ENCODE measurements at regions not wholly inside any gene's neighbourhood (a gene's known extent, or its start where the extent isn't known, plus 50 kb on each side); places are given as distances from the start of the nearest gene placed in this dataset.
A peak's percentile ranks its signal among the peaks of the same experiment; 100 is the strongest.

DNA sequence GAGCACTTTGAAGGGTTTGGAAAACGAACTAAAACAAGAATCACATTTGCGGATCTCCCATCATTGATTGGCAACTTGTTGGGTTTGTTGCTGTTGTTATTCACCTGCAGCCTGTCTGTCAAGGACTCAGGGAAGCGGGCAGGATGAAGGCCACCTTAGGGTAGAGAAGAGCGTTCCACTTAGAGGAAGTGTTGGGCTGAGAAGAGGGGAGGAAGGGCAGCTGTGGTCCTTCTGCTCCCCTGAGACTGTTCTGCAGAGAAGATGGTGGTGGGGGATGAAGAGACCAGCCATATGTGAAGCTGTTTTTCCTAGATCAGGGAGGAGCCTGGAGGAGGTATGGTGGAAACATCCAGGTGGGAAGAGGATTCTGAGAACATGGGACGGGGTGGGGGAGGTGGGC lies 70.6 kb upstream of the CPEB4 start:
- DNase-seq: no peak
- H3K27ac ChIP-seq (ENCODE audit: low read length): no peak overlapping the region
- WGBS (ENCODE audit: insufficient coverage, low lambda C conversion rate): no CpG with 5 or more reads among the region's 5 CpGs
- no peaks in the 10 kb centered on the region for H3K36me3 ChIP-seq (ENCODE audit: control insufficient read depth, insufficient read depth, low read length)
- H3K27me3 ChIP-seq (ENCODE audit: control insufficient read depth, insufficient read depth, low read length): no peaks in the 10 kb centered on the region
- no peak overlapping the region for H3K4me3 ChIP-seq (ENCODE audit: low read length)
- H3K9me3 ChIP-seq (ENCODE audit: control insufficient read depth, low read depth, low read length): peaks cover 2% of the 10 kb centered on the region
- peaks cover 15% of the 10 kb centered on the region for H3K4me1 ChIP-seq (ENCODE audit: control insufficient read depth, insufficient read depth, low read length)

DNA sequence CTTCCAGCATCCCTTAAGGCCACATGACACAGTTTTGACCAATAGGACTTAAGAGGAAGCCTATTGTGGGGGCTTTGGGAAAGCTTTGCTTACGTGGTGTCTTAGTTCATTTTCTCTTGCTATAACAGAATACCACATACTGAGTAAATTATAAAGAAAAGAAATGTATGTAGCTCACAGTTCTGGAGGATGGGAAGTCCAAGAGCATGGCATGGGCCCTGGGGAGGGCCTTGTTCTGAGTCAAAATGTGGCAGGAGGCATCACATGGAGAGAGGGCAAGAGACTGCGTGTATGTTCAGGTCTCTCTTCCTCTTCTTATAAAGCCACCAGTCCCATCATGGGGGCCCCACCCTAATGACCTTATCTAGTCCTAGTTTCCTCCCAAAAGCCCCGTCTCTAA lies 68.6 kb upstream of the CPEB4 start:
- Histone ChIP-seq H3K9me3 (ENCODE audit: control insufficient read depth, low read depth, low read length) (peaks cover 2% of the 10 kb centered on the region), H3K27me3 (ENCODE audit: control insufficient read depth, insufficient read depth, low read length) (no peaks in the 10 kb centered on the region), H3K4me3 (ENCODE audit: low read length) (no peak overlapping the region), H3K36me3 (ENCODE audit: control insufficient read depth, insufficient read depth, low read length) (no peaks in the 10 kb centered on the region), H3K4me1 (ENCODE audit: control insufficient read depth, insufficient read depth, low read length) (peaks cover 31% of the 10 kb centered on the region), H3K27ac (ENCODE audit: low read length) (no peak overlapping the region)
- DNase-seq: no peak
- no CpG with 5 or more reads among the region's 3 CpGs for WGBS (ENCODE audit: insufficient coverage, low lambda C conversion rate)

DNA sequence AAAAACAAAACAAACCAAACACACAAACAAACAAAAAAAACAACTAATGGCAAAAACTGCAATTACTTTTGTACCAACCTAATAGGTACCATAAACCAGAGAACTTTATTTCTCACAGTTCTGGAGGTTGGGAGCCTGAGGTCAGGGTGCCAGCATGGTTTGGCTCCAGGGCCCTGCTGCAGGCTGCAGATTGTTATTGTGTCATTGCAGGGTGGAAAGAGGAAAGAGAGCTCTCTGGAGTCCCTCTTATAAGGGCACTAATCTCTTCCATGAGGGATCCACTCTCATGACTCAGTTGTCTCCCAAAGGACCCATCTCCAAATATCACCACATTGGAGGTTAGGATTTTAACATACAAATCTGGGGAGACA lies 64.9 kb upstream of the CPEB4 start:
- Histone ChIP-seq H3K4me3 (ENCODE audit: low read length) (no peak overlapping the region), H3K27ac (ENCODE audit: low read length) (peak overlapping the region; percentile 91), H3K27me3 (ENCODE audit: control insufficient read depth, insufficient read depth, low read length) (no peaks in the 10 kb centered on the region), H3K4me1 (ENCODE audit: control insufficient read depth, insufficient read depth, low read length) (peaks cover 58% of the 10 kb centered on the region), H3K36me3 (ENCODE audit: control insufficient read depth, insufficient read depth, low read length) (no peaks in the 10 kb centered on the region), H3K9me3 (ENCODE audit: control insufficient read depth, low read depth, low read length) (peaks cover 10% of the 10 kb centered on the region)
- DNase-seq: no peak

DNA sequence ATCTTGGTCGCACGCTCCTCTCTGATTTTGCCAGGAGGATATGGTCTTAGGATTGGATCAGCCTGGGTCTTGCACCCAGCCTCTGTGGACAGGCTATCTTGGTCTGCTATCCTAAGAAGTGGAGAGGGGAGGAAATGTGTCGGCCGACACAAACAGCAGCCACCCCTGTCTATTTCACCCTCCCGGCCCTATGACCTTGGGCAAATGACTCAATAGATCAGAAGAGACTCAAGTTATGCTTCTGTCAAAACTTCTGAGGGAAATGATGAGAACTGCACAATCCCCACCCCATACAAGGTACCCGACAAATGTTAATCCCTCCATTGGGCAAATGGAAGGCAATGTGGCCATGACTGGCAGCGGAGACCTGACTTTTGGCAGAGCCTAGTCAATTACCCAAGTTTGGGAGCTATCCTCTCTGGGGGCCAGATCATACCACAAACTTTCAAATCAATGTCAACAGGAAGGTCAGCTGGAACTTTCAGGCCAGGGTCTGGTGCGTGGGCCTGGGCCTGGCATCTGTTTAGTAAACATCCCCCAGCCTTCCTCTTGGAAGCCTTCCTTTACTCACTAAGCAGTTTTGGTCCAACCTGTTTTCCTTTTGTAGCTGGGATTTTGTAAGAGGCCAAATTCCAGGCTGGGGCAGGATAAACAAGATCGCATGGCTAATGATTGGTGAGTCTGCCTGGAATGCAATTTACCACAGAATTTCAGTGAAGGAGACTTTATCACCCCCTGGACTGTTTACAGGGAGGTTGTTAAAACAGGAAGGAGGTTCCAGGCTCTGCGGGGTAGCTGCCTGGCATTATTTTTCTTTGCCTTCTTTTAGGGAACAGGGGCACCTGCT lies 64.2 kb upstream of the CPEB4 start:
- H3K4me3 ChIP-seq (ENCODE audit: low read length): no peak overlapping the region
- peaks cover 11% of the 10 kb centered on the region for H3K9me3 ChIP-seq (ENCODE audit: control insufficient read depth, low read depth, low read length)
- no peaks in the 10 kb centered on the region for H3K36me3 ChIP-seq (ENCODE audit: control insufficient read depth, insufficient read depth, low read length)
- WGBS (ENCODE audit: insufficient coverage, low lambda C conversion rate): no CpG with 5 or more reads among the region's 10 CpGs
- no peaks in the 10 kb centered on the region for H3K27me3 ChIP-seq (ENCODE audit: control insufficient read depth, insufficient read depth, low read length)
- H3K4me1 ChIP-seq (ENCODE audit: control insufficient read depth, insufficient read depth, low read length): peaks cover 58% of the 10 kb centered on the region
- peak; percentile 87 to 93 for DNase-seq
- peak overlapping the region; percentile 91 for H3K27ac ChIP-seq (ENCODE audit: low read length)

DNA sequence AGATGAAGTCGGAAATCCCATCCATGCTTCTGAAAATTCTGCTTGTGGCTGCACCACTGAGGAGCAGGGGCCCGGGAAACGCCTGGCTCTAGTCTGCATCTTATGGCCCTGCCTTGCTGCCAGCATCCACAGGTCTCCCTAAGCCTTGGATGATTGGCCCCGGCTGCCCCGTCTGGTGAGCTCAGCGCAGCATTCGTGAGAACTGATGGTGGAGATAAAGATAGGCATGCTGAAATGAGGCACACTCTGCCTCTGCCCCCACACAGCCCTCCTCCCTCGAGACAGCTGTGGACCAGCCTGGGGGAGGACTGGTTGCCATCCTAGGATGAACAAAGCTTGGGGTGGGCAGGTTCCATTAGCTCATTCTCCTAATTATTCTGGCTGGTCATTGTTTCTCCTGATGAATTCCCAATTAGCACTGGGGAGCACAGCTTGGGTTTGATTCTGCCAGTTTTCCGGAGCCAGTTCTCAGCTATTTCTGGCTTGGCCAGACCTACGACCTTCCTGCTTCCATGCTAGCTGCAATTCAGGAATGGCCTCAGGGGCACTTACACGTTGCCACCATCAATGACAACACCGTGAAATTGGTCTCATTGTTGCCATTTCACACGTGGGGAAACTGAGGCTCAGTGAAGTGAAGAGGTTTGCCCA lies 62.8 kb upstream of the CPEB4 start:
- WGBS (ENCODE audit: insufficient coverage, low lambda C conversion rate): no CpG with 5 or more reads among the region's 13 CpGs
- Histone ChIP-seq H3K36me3 (ENCODE audit: control insufficient read depth, insufficient read depth, low read length) (no peaks in the 10 kb centered on the region), H3K27me3 (ENCODE audit: control insufficient read depth, insufficient read depth, low read length) (no peaks in the 10 kb centered on the region), H3K9me3 (ENCODE audit: control insufficient read depth, low read depth, low read length) (peaks cover 9% of the 10 kb centered on the region), H3K27ac (ENCODE audit: low read length) (peak overlapping the region; percentile 91), H3K4me3 (ENCODE audit: low read length) (no peak overlapping the region), H3K4me1 (ENCODE audit: control insufficient read depth, insufficient read depth, low read length) (peaks cover 58% of the 10 kb centered on the region)
- DNase-seq: no peak

DNA sequence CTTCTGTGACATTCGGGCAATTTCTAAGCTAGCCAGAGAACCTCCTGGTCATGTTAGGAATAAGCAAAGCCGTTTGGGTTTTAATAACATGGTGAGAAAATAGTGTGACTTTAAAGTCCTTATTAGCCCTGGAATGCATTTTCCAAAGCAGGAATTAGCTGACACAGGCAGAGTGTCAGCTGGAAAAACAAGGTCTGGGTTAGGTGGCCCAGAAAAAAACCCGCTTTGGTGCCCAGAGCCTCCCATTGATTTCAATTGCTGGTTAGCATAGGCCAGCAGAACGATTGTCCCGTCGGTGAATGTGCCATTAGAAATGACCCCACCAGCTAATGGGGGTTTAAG lies 62.1 kb upstream of the CPEB4 start:
- H3K27me3 ChIP-seq (ENCODE audit: control insufficient read depth, insufficient read depth, low read length): no peaks in the 10 kb centered on the region
- no peaks in the 10 kb centered on the region for H3K36me3 ChIP-seq (ENCODE audit: control insufficient read depth, insufficient read depth, low read length)
- WGBS (ENCODE audit: insufficient coverage, low lambda C conversion rate): 70% methylated on average over 2 of the region's 6 CpGs
- peaks cover 52% of the 10 kb centered on the region for H3K4me1 ChIP-seq (ENCODE audit: control insufficient read depth, insufficient read depth, low read length)
- peaks cover 9% of the 10 kb centered on the region for H3K9me3 ChIP-seq (ENCODE audit: control insufficient read depth, low read depth, low read length)
- peak in 1 of 2 donors; percentile 36 for DNase-seq
- no peak overlapping the region for H3K4me3 ChIP-seq (ENCODE audit: low read length)
- H3K27ac ChIP-seq (ENCODE audit: low read length): peak overlapping the region; percentile 91

DNA sequence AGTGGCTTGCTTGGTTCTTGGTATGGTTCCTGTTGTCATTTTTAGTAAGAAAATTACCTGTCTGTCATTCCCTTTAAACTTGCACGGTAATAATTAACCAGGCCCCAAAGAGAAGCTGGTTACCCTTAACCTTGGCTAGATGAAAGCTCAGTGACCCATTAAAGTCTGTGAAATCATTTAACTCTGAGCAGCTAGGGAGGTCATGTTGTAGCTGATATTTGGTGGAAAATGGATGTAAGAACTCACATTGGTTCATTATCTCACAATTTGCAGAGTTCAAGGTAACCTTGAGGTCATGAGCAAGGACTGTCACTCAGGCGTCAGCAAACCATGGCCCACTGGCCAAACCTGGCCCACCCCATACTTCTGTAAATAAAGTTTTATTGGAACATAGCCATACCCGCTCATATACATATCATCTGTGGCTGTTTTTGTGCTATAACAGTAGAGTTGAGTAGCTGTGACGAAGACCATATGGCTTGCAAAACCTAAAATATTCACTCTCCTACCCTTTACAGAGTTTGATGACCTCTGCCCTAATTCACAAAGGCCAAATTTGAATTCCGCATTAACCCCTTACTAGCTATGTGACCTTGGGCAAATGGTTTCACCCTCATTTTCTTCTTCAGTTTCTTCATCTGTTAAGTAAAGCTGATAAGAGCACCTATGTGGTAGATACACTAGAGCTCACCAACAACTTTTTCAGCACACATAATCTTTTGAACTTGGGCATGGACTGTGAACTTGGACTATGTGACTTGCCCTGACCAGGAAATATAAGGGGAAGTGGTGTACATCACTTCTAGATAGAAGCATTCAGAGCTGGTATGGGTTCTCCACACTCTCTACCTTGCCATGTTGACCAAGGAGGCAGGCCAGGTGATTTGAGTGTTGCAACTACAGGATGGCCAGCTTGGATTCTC lies 61.5 kb upstream of the CPEB4 start:
- DNase-seq: peak; percentile 44 to 69
- no peaks in the 10 kb centered on the region for H3K36me3 ChIP-seq (ENCODE audit: control insufficient read depth, insufficient read depth, low read length)
- peaks cover 9% of the 10 kb centered on the region for H3K9me3 ChIP-seq (ENCODE audit: control insufficient read depth, low read depth, low read length)
- H3K4me1 ChIP-seq (ENCODE audit: control insufficient read depth, insufficient read depth, low read length): peaks cover 46% of the 10 kb centered on the region
- H3K27ac ChIP-seq (ENCODE audit: low read length): peak overlapping the region; percentile 91
- H3K4me3 ChIP-seq (ENCODE audit: low read length): no peak overlapping the region
- WGBS (ENCODE audit: insufficient coverage, low lambda C conversion rate): 90% methylated on average over 2 of the region's 5 CpGs
- H3K27me3 ChIP-seq (ENCODE audit: control insufficient read depth, insufficient read depth, low read length): no peaks in the 10 kb centered on the region

DNA sequence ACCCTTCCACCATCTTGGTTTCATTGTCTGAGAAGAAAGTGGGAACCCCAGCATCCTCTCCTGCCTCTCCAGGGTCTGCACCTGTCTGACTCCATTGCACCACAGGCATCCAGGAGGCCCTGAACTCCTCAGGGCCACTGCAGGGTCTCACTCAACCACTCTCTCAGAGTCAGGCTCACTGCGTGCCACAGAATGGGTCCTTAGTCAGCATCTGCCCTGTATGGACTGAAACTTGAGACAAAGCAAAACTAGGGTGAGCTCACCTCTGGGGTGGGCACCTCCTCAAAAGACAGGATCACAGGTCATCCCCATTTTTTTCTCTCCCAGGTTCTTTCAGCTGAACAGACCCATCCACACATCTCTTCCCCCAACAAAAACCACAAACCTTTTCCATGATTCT lies 59.2 kb upstream of the CPEB4 start:
- Histone ChIP-seq H3K9me3 (ENCODE audit: control insufficient read depth, low read depth, low read length) (peaks cover 9% of the 10 kb centered on the region), H3K27me3 (ENCODE audit: control insufficient read depth, insufficient read depth, low read length) (no peaks in the 10 kb centered on the region), H3K27ac (ENCODE audit: low read length) (no peak overlapping the region), H3K4me3 (ENCODE audit: low read length) (no peak overlapping the region), H3K4me1 (ENCODE audit: control insufficient read depth, insufficient read depth, low read length) (peaks cover 33% of the 10 kb centered on the region), H3K36me3 (ENCODE audit: control insufficient read depth, insufficient read depth, low read length) (no peaks in the 10 kb centered on the region)
- no peak for DNase-seq
- no CpG with 5 or more reads among the region's 1 CpG for WGBS (ENCODE audit: insufficient coverage, low lambda C conversion rate)

DNA sequence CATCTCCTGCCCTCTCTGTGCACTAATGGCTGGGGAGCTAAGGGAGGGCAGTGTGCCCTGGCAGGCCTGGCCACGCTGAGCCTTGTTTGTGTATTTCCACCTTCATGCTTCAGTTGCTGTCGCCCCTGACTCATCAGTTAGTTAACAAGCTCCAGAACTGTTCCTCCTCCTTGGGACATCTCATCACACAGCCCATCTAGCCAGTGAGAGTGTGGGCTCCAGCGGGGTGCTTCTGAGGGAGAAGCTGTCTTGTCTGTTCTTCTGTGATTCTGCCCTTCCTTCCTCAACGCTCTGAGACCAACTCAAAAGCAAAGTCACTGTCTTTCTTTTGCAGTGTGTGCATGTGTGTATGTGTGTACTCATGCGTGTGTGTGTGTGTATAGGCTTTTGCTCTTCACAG lies 58.3 kb upstream of the CPEB4 start:
- Histone ChIP-seq H3K36me3 (ENCODE audit: control insufficient read depth, insufficient read depth, low read length) (no peaks in the 10 kb centered on the region), H3K27ac (ENCODE audit: low read length) (no peak overlapping the region), H3K27me3 (ENCODE audit: control insufficient read depth, insufficient read depth, low read length) (no peaks in the 10 kb centered on the region), H3K4me1 (ENCODE audit: control insufficient read depth, insufficient read depth, low read length) (peaks cover 24% of the 10 kb centered on the region), H3K4me3 (ENCODE audit: low read length) (no peak overlapping the region), H3K9me3 (ENCODE audit: control insufficient read depth, low read depth, low read length) (peaks cover 9% of the 10 kb centered on the region)
- no peak for DNase-seq
- 86% methylated on average over 1 of the region's 5 CpGs for WGBS (ENCODE audit: insufficient coverage, low lambda C conversion rate)

DNA sequence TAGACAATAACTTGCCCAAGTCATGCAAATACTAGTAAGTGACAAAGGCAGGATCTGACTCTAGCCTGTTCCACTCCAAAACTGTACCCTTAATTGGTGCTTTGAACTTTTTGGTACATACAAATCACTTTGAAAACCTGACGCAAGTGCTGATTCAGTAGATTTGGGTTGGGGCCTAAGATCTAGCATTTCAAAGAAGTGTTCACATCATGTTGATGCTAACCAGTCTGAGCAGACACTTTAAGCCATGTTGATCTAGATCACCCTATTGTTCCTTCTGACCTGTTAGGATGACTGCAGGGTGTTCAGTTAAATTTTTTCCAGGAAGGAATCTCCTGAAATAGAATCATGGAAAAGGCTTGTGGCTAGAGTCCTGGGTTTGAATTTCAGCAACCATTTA lies 57.7 kb upstream of the CPEB4 start:
- Histone ChIP-seq H3K27ac (ENCODE audit: low read length) (no peak overlapping the region), H3K9me3 (ENCODE audit: control insufficient read depth, low read depth, low read length) (peaks cover 9% of the 10 kb centered on the region), H3K27me3 (ENCODE audit: control insufficient read depth, insufficient read depth, low read length) (no peaks in the 10 kb centered on the region), H3K36me3 (ENCODE audit: control insufficient read depth, insufficient read depth, low read length) (no peaks in the 10 kb centered on the region), H3K4me1 (ENCODE audit: control insufficient read depth, insufficient read depth, low read length) (peaks cover 18% of the 10 kb centered on the region), H3K4me3 (ENCODE audit: low read length) (no peak overlapping the region)
- no peak for DNase-seq
- WGBS (ENCODE audit: insufficient coverage, low lambda C conversion rate): no CpG with 5 or more reads among the region's 1 CpG

All from large intestine (tissue), 3 donors.